Endodermal cell (in vitro differentiated cells): ENCODE measurements at regions not wholly inside any gene's neighbourhood (a gene's known extent, or its start where the extent isn't known, plus 50 kb on each side); places are given as distances from the start of the nearest gene placed in this dataset.
A peak's percentile ranks its signal among the peaks of the same experiment; 100 is the strongest.
"Not testable (repeated sequence)": the region's sequence is repeated elsewhere in the genome, so short reads cannot be mapped to it uniquely, and the experiment has no call there.

Experiments used
- DNase-seq: peaks from one replicate; pipeline ENCODE4 v3.0.0-alpha.2; 2017
- H3K27ac ChIP-seq: 2 replicates; pipeline ENCODE4 v1.5.1; 2013; ENCODE audit warnings: mild to moderate bottlenecking, low read depth, low read length, moderate library complexity
- H3K27me3 ChIP-seq: 2 replicates; pipeline ENCODE4 v1.6.1; 2013; ENCODE audit warnings: mild to moderate bottlenecking, low read length, moderate library complexity; ENCODE audit not compliant: insufficient read depth, control insufficient read depth, poor library complexity, severe bottlenecking
- H3K36me3 ChIP-seq: 2 replicates; pipeline ENCODE4 v1.7.0; 2013; ENCODE audit warnings: mild to moderate bottlenecking, low read length, moderate library complexity; ENCODE audit not compliant: control insufficient read depth, insufficient read depth
- H3K4me1 ChIP-seq: one replicate; pipeline ENCODE4 v1.7.0; 2013; ENCODE audit warnings: low read length; ENCODE audit not compliant: control insufficient read depth, insufficient read depth
- H3K4me3 ChIP-seq: 2 replicates; pipeline ENCODE4 v1.5.1; 2013; ENCODE audit warnings: mild to moderate bottlenecking, low read length, moderate library complexity
- H3K9ac ChIP-seq: 2 replicates; pipeline ENCODE4 v1.6.1; 2013; ENCODE audit warnings: mild to moderate bottlenecking, low read length, moderate library complexity; ENCODE audit not compliant: poor library complexity, severe bottlenecking; ENCODE audit errors: extremely low read depth
- H3K9me3 ChIP-seq: 2 replicates; pipeline ENCODE4 v1.6.1; 2013; ENCODE audit warnings: mild to moderate bottlenecking, low read length, moderate library complexity; ENCODE audit not compliant: control insufficient read depth
- H3K27ac Mint-ChIP-seq: 2 replicates; pipeline ENCODE4 v1.8.0; 2020; ENCODE audit warnings: mixed read lengths
- H3K27me3 Mint-ChIP-seq: 2 replicates; pipeline ENCODE4 v1.8.0; 2021; ENCODE audit warnings: mild to moderate bottlenecking, mixed read lengths; ENCODE audit not compliant: insufficient read depth
- H3K36me3 Mint-ChIP-seq: 2 replicates; pipeline ENCODE4 v1.8.0; 2020; ENCODE audit warnings: low read depth, mixed read lengths
- H3K4me1 Mint-ChIP-seq: 2 replicates; pipeline ENCODE4 v1.8.0; 2020; ENCODE audit warnings: mixed read lengths
- H3K4me3 Mint-ChIP-seq: 2 replicates; pipeline ENCODE4 v1.8.0; 2020; ENCODE audit warnings: mild to moderate bottlenecking, moderate library complexity, mixed read lengths
- H3K9me3 Mint-ChIP-seq: 2 replicates; pipeline ENCODE4 v1.8.0; 2020; ENCODE audit warnings: mild to moderate bottlenecking, mixed read lengths
- WGBS, 2 experiments: methylation state at CpG; one replicate each; pipeline versions ENCODE4 v1.1.5 to v1.1.7; 2013; ENCODE audit warnings: missing lambda C conversion rate in 2 of 2, mixed read lengths in 1 of 2; ENCODE audit not compliant: insufficient coverage in 1 of 2, insufficient read length in 1 of 2; 5-methylcytosine and 5-hydroxymethylcytosine counted together

DNA sequence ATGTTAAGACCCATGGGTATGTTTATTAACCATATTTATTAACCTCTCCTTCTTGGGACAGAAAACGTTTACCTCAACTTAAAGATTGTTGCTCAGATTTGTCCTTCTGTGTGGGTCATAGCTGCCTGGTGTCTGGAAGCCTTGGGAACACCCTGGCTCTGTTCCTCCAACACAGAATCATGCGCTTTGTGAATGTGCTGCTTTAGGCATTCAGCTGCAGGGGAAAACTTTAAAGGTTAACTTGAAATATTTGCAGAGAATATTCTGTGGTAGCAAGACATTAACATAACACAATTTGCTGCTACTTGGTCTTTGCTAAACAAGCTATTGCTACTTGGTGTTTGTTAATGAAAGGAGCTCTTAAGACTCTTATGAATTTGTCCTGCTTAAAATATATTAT, 50.5 kb upstream of the THOC3 start:
- H3K4me3 Mint-ChIP-seq, H3K27ac ChIP-seq, H3K9me3 ChIP-seq: not testable (repeated sequence)

GRCh38 chr5:176020852-176021251, 52.7 kb upstream of the THOC3 start:
- not testable (repeated sequence) for H3K27ac Mint-ChIP-seq, H3K27ac ChIP-seq

More for the DNA sequence above, 50.5 kb upstream of the THOC3 start:
- H3K27me3 Mint-ChIP-seq, H3K27ac Mint-ChIP-seq, H3K4me3 ChIP-seq, H3K27me3 ChIP-seq, DNase-seq, H3K4me1 ChIP-seq, H3K9me3 Mint-ChIP-seq, H3K36me3 ChIP-seq, H3K9ac ChIP-seq, H3K4me1 Mint-ChIP-seq, H3K36me3 Mint-ChIP-seq: not testable (repeated sequence)
- WGBS, 2 experiments, result no CpG with 5 or more reads among the region's 2 CpGs

GRCh38 chr5:176023535-176023934, 55.4 kb upstream of the THOC3 start:
- not testable (repeated sequence) for H3K27ac Mint-ChIP-seq, H3K4me3 ChIP-seq, H3K4me3 Mint-ChIP-seq, H3K9me3 ChIP-seq, DNase-seq, H3K9me3 Mint-ChIP-seq, H3K4me1 ChIP-seq, H3K9ac ChIP-seq, H3K27me3 ChIP-seq, H3K36me3 ChIP-seq, H3K36me3 Mint-ChIP-seq, H3K4me1 Mint-ChIP-seq, H3K27me3 Mint-ChIP-seq, H3K27ac ChIP-seq
- WGBS, 2 experiments, result 100% methylated on average over 1 of the region's 5 CpGs; no CpG with 5 or more reads in 1 of the 2 experiments

More at GRCh38 chr5:176020852-176021251, 52.7 kb upstream of the THOC3 start:
- not testable (repeated sequence) for H3K4me1 ChIP-seq, H3K36me3 ChIP-seq, H3K4me1 Mint-ChIP-seq, H3K9ac ChIP-seq, H3K27me3 Mint-ChIP-seq, DNase-seq, H3K9me3 Mint-ChIP-seq, H3K36me3 Mint-ChIP-seq, H3K4me3 Mint-ChIP-seq, H3K4me3 ChIP-seq, H3K9me3 ChIP-seq, H3K27me3 ChIP-seq
- WGBS, 2 experiments, result 60% methylated on average over 1 of the region's 4 CpGs; no CpG with 5 or more reads in 1 of the 2 experiments

GRCh38 chr5:176029445-176029844, 61.3 kb upstream of the THOC3 start:
- H3K27me3 ChIP-seq, H3K9me3 Mint-ChIP-seq, H3K4me3 Mint-ChIP-seq, H3K4me1 ChIP-seq, H3K36me3 Mint-ChIP-seq, H3K4me1 Mint-ChIP-seq, H3K36me3 ChIP-seq, H3K27ac Mint-ChIP-seq, H3K27me3 Mint-ChIP-seq, H3K27ac ChIP-seq, H3K9me3 ChIP-seq, H3K4me3 ChIP-seq, H3K9ac ChIP-seq: not testable (repeated sequence)
- peak; percentile 32 for DNase-seq
- WGBS, 2 experiments, result 100% methylated on average over 2 of the region's 7 CpGs; no CpG with 5 or more reads in 1 of the 2 experiments

- H3K27ac ChIP-seq, H3K9me3 ChIP-seq, H3K4me1 Mint-ChIP-seq, H3K4me3 ChIP-seq, H3K27me3 ChIP-seq, DNase-seq, H3K27ac Mint-ChIP-seq, H3K4me3 Mint-ChIP-seq, H3K9ac ChIP-seq, H3K36me3 ChIP-seq, H3K4me1 ChIP-seq, H3K27me3 Mint-ChIP-seq, H3K9me3 Mint-ChIP-seq, H3K36me3 Mint-ChIP-seq: not testable (repeated sequence)
- no CpG with 5 or more reads among the region's 6 CpGs for WGBS, 2 experiments
Measured at GRCh38 chr5:176030361-176031117, 62.4 kb upstream of the THOC3 start.

DNA sequence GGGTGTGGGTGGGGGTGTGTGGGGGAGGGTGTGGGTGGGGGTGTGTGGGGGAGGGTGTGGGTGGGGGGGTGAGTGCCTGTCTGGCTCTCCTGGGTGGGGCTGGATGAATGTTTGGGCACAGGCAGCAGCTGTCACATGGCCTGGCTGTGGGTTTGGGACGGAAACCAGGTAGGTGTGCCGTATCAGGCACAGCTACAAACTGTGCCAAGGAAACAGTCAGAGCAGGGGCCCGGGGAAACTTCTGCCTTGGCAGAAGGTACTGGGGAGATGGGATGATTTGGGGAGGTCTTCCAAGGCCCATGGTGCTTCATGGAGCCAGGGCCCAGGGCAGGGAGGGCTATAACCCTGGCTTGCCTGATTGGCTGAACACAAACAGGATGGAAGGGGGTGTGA, 63.0 kb upstream of the THOC3 start:
- H3K4me3 ChIP-seq, H3K9ac ChIP-seq, H3K27me3 Mint-ChIP-seq, H3K4me1 ChIP-seq, H3K36me3 Mint-ChIP-seq, H3K27me3 ChIP-seq, H3K9me3 ChIP-seq, DNase-seq, H3K27ac Mint-ChIP-seq, H3K36me3 ChIP-seq, H3K27ac ChIP-seq, H3K9me3 Mint-ChIP-seq, H3K4me3 Mint-ChIP-seq, H3K4me1 Mint-ChIP-seq: not testable (repeated sequence)
- WGBS, 2 experiments, result no CpG with 5 or more reads among the region's 3 CpGs

DNA sequence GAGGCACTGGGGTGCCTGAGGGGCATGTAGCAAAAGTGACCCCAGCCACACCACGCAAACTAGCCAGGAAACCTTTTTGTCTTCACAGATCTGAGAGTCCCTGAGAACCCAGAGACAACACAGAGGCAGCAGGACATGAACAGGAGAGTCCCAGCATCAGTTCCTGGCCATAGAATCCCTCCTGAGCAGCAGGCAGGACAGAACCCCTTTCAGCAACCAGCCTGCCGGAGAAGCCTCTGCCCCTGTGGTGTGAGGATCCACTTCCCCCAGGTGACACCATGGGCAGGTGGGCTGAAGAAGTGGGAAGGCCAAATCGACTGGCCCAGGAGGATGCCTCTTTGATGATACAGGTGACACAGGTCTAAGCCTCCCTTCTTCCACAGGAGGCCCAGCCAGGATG, 65.1 kb upstream of the THOC3 start:
- not testable (repeated sequence) for H3K4me3 Mint-ChIP-seq, H3K4me1 Mint-ChIP-seq, H3K9ac ChIP-seq, H3K36me3 Mint-ChIP-seq, H3K27me3 Mint-ChIP-seq, H3K36me3 ChIP-seq, H3K27me3 ChIP-seq, H3K27ac ChIP-seq, H3K4me1 ChIP-seq, H3K9me3 Mint-ChIP-seq, H3K27ac Mint-ChIP-seq, H3K9me3 ChIP-seq, H3K4me3 ChIP-seq
- DNase-seq, result peak; percentile 9
- WGBS, 2 experiments, result 100% methylated on average over 1 of the region's 3 CpGs; no CpG with 5 or more reads in 1 of the 2 experiments
